IMR-90 (cell line): ENCODE measurements at regions not wholly inside any gene's neighbourhood (a gene's known extent, or its start where the extent isn't known, plus 50 kb on each side); places are given as distances from the start of the nearest gene placed in this dataset.

Experiments used
- ATAC-seq: fragments of 200-7000 bp; cut with Tn5 transposase; 2 replicates; pipeline ENCODE4 v1.9.1; 2020; ENCODE audit warnings: low read depth, mild to moderate bottlenecking, moderate library complexity
- BruUV-seq: library from RNA; stranded (reverse); fragments of 400-500 nt; replicated peaks from 2 replicates; lab custom pipeline; 2021; lab: Mats Ljungman, UMichigan
- CTCF ChIA-PET: fragments of 300-600 bp; formaldehyde crosslinking; extraction: SDS; loops from one replicate; lab custom pipeline; 2021; ENCODE audit warnings: antibody characterized with exemption; lab: Yijun Ruan, JAX
- POLR2A ChIA-PET: fragments of 300-600 bp; sonication (Branson Sonifier 250); formaldehyde crosslinking; loops from one replicate; lab custom pipeline; 2022; ENCODE audit warnings: antibody characterized with exemption; ENCODE audit not compliant: unreplicated experiment; lab: Charles Lee
- DNase-seq: peaks from one replicate; pipeline ENCODE4 v3.0.0; 2013
- H2AFZ ChIP-seq: replicated peaks from 2 replicates; pipeline ENCODE3; 2013; ENCODE audit warnings: low read length, mild to moderate bottlenecking; ENCODE audit not compliant: poor library complexity
- H2AK5ac ChIP-seq: 2 replicates; pipeline ENCODE4 v1.6.1; 2013; ENCODE audit warnings: low read depth, low read length, inconsistent platforms
- H2AK9ac ChIP-seq: replicated peaks from 2 replicates; pipeline ENCODE3; 2013; ENCODE audit warnings: mild to moderate bottlenecking, low read depth, low read length, moderate library complexity; ENCODE audit not compliant: poor library complexity
- H2BK120ac ChIP-seq: 2 replicates; pipeline ENCODE4 v1.6.1; 2013; ENCODE audit warnings: low read depth, low read length, inconsistent platforms
- H2BK15ac ChIP-seq: 3 replicates; pipeline ENCODE4 v1.6.1; 2013; ENCODE audit warnings: low read depth, low read length, inconsistent platforms
- H2BK20ac ChIP-seq: 2 replicates; pipeline ENCODE4 v1.6.1; 2013; ENCODE audit warnings: low read depth, mild to moderate bottlenecking, inconsistent platforms, low read length, moderate library complexity
- H2BK5ac ChIP-seq: 2 replicates; pipeline ENCODE4 v1.6.1; 2013; ENCODE audit warnings: mild to moderate bottlenecking, low read depth, low read length, inconsistent platforms; ENCODE audit not compliant: poor library complexity, severe bottlenecking
- H3K14ac ChIP-seq: replicated peaks from 2 replicates; pipeline ENCODE4 v1.6.1; 2013; ENCODE audit warnings: low read depth, low read length, inconsistent platforms
- H3K18ac ChIP-seq: 2 replicates; pipeline ENCODE4 v1.6.1; 2013; ENCODE audit warnings: low read depth, low read length, control low read depth
- H3K23ac ChIP-seq: 2 replicates; pipeline ENCODE4 v1.6.1; 2013; ENCODE audit warnings: low read depth, low read length, inconsistent platforms
- H3K27ac ChIP-seq: 2 replicates; pipeline ENCODE4 v1.5.1; 2013; ENCODE audit warnings: mild to moderate bottlenecking, control low read depth, low read length; ENCODE audit not compliant: insufficient read depth
- H3K27me3 ChIP-seq: 2 replicates; pipeline ENCODE4 v1.6.1; 2013; ENCODE audit warnings: low read length; ENCODE audit not compliant: control insufficient read depth, insufficient read depth
- H3K36me3 ChIP-seq: 2 replicates; pipeline ENCODE4 v1.6.1; 2013; ENCODE audit warnings: low read length, mixed read lengths; ENCODE audit not compliant: control insufficient read depth, insufficient read depth
- H3K4ac ChIP-seq: 2 replicates; pipeline ENCODE4 v1.6.1; 2013; ENCODE audit warnings: low read depth, low read length, inconsistent platforms
- H3K4me1 ChIP-seq: 2 replicates; pipeline ENCODE4 v1.6.1; 2013; ENCODE audit warnings: low read length, mixed read lengths; ENCODE audit not compliant: control insufficient read depth, insufficient read depth
- H3K4me2 ChIP-seq: 2 replicates; pipeline ENCODE4 v1.6.1; 2013; ENCODE audit warnings: low read depth, mild to moderate bottlenecking, control low read depth, low read length, moderate library complexity
- H3K4me3 ChIP-seq: 2 replicates; pipeline ENCODE4 v1.5.1; 2013; ENCODE audit warnings: low read depth, mild to moderate bottlenecking, control low read depth, low read length, moderate library complexity; ENCODE audit not compliant: insufficient read depth
- H3K56ac ChIP-seq: 2 replicates; pipeline ENCODE4 v1.6.1; 2013; ENCODE audit warnings: low read length, inconsistent platforms; ENCODE audit not compliant: insufficient read depth; ENCODE audit errors: extremely low read depth
- H3K79me1 ChIP-seq, 2 experiments: 2 replicates each; pipeline ENCODE4 v1.6.1; 2013; ENCODE audit warnings: low read length in 2 of 2, inconsistent platforms in 1 of 2, low read depth in 1 of 2
- H3K9ac ChIP-seq: 2 replicates; pipeline ENCODE4 v1.6.1; 2013; ENCODE audit warnings: low read depth, low read length, control low read depth
- H3K9me1 ChIP-seq: 2 replicates; pipeline ENCODE4 v1.6.1; 2013; ENCODE audit warnings: low read length, inconsistent platforms; ENCODE audit not compliant: insufficient read depth
- H3K9me3 ChIP-seq: 2 replicates; pipeline ENCODE4 v1.6.1; 2013; ENCODE audit warnings: low read length; ENCODE audit not compliant: control insufficient read depth, insufficient read depth
- H4K20me1 ChIP-seq: 2 replicates; pipeline ENCODE4 v1.6.1; 2013; ENCODE audit warnings: low read length, inconsistent platforms; ENCODE audit not compliant: insufficient read depth
- H4K5ac ChIP-seq: 2 replicates; pipeline ENCODE4 v1.6.1; 2013; ENCODE audit warnings: mild to moderate bottlenecking, low read depth, low read length, control low read depth
- H4K8ac ChIP-seq, 2 experiments: 2 replicates each; pipeline ENCODE4 v1.6.1; 2013; ENCODE audit warnings: low read depth in 2 of 2, low read length in 2 of 2, control low read depth in 1 of 2, inconsistent platforms in 1 of 2
- H4K91ac ChIP-seq: 2 replicates; pipeline ENCODE4 v1.6.1; 2013; ENCODE audit warnings: low read depth, low read length, inconsistent platforms; ENCODE audit not compliant: insufficient read depth
- BHLHE40 ChIP-seq: fragments of 150-350 bp; IDR thresholded peaks from 2 replicates; pipeline ENCODE4 v1.6.1; 2016; ENCODE audit warnings: mild to moderate bottlenecking, low read depth, low read length
- CEBPB ChIP-seq: IDR thresholded peaks from 2 replicates; pipeline ENCODE4 v1.6.1; 2012; ENCODE audit warnings: low read depth, low read length, improper control_type of control experiment
- CHD1 ChIP-seq: IDR thresholded peaks from 2 replicates; pipeline ENCODE4 v1.6.1; 2012; ENCODE audit warnings: low read depth, low read length, improper control_type of control experiment
- CTCF ChIP-seq: conservative IDR thresholded peaks from 2 replicates; pipeline ENCODE4 v1.5.1; 2012; ENCODE audit warnings: mild to moderate bottlenecking, low read depth, low read length, improper control_type of control experiment
- ELK1 ChIP-seq: fragments of 150-350 bp; IDR thresholded peaks from 2 replicates; pipeline ENCODE4 v1.6.1; 2016; ENCODE audit warnings: low read depth, mild to moderate bottlenecking, low read length, moderate library complexity, borderline replicate concordance
- FOS ChIP-seq: fragments of 150-350 bp; IDR thresholded peaks from 2 replicates; pipeline ENCODE4 v1.6.1; 2016; ENCODE audit warnings: low read depth, low read length
- MAFK ChIP-seq: IDR thresholded peaks from 2 replicates; pipeline ENCODE4 v1.6.1; 2012; ENCODE audit warnings: low read depth, low read length, improper control_type of control experiment
- MAZ ChIP-seq: IDR thresholded peaks from 2 replicates; pipeline ENCODE4 v1.6.1; 2012; ENCODE audit warnings: low read depth, mild to moderate bottlenecking, low read length, improper control_type of control experiment, moderate library complexity, borderline replicate concordance
- MXI1 ChIP-seq: IDR thresholded peaks from 2 replicates; pipeline ENCODE4 v1.6.1; 2012; ENCODE audit warnings: low read depth, mild to moderate bottlenecking, low read length, moderate library complexity, borderline replicate concordance
- NFE2L2 ChIP-seq: fragments of 150-350 bp; IDR thresholded peaks from 2 replicates; pipeline ENCODE4 v1.6.1; 2016; ENCODE audit warnings: low read depth, mild to moderate bottlenecking, low read length
- POLR2A ChIP-seq: IDR thresholded peaks from 2 replicates; pipeline ENCODE4 v1.6.1; 2012; ENCODE audit warnings: mild to moderate bottlenecking, low read depth, low read length
- RAD21 ChIP-seq: IDR thresholded peaks from 2 replicates; pipeline ENCODE4 v1.6.1; 2012; ENCODE audit warnings: low read length, improper control_type of control experiment
- RCOR1 ChIP-seq: IDR thresholded peaks from 2 replicates; pipeline ENCODE4 v1.6.1; 2012; ENCODE audit warnings: mild to moderate bottlenecking, low read length, improper control_type of control experiment; ENCODE audit not compliant: insufficient replicate concordance
- RFX5 ChIP-seq: IDR thresholded peaks from 2 replicates; pipeline ENCODE4 v1.8.0; 2012; ENCODE audit warnings: low read depth, mild to moderate bottlenecking, low read length, moderate library complexity
- SMC3 ChIP-seq: fragments of 150-350 bp; IDR thresholded peaks from 2 replicates; pipeline ENCODE4 v1.6.1; 2016; ENCODE audit warnings: low read depth, mild to moderate bottlenecking, antibody characterized with exemption, low read length, moderate library complexity
- USF2 ChIP-seq: fragments of 150-350 bp; IDR thresholded peaks from 2 replicates; pipeline ENCODE4 v1.6.1; 2017; ENCODE audit warnings: mild to moderate bottlenecking, antibody characterized with exemption, low read length, low read depth
- WGBS, 2 experiments: methylation state at CpG; one replicate each; pipeline versions ENCODE4 v1.1.5 to v1.1.7; 2013; ENCODE audit warnings: missing lambda C conversion rate in 2 of 2; ENCODE audit not compliant: insufficient read length in 1 of 2; ENCODE audit errors: extremely low coverage in 2 of 2; 5-methylcytosine and 5-hydroxymethylcytosine counted together
- dilution Hi-C: fragments of 300-500 bp; cut with HindIII; formaldehyde crosslinking; loops from one replicate; pipeline ENCODE4 v1.14.3; 2018; ENCODE audit warnings: low sequenced_read_pairs; ENCODE audit not compliant: unreplicated experiment
- in situ Hi-C: fragments of 300-500 bp; cut with MboI; formaldehyde crosslinking; loops from 3 replicates; pipeline ENCODE4 v1.14.3; 2019; ENCODE audit warnings: low sequenced_read_pairs, inconsistent platforms, mixed read lengths
- intact Hi-C: fragments of 100-400 bp; cut with micrococcal nuclease; formaldehyde crosslinking; loops from 2 replicates; pipeline ENCODE4 v1.10.0; 2022

- no peak overlapping the region for H3K4ac ChIP-seq
- no peak overlapping the region for H3K56ac ChIP-seq
- BruUV-seq: no TSS peak
- no peak overlapping the region for H3K23ac ChIP-seq
- DNase-seq: no peak
- no CpG with 5 or more reads among the region's 2 CpGs for WGBS, 2 experiments
- ChIA-PET POLR2A (no interaction called here), CTCF (no interaction called here)
- 0 out of 2 replicates have a peak, but pooled peaks cover 3% of the 10 kb centered on the region for H3K4me1 ChIP-seq
- H4K20me1 ChIP-seq: no peaks in the 10 kb centered on the region
- H4K8ac ChIP-seq: no peak overlapping the region
- 0 out of 2 replicates have a peak, but pooled peaks cover 6% of the 10 kb centered on the region for H3K9me1 ChIP-seq
- H2AK5ac ChIP-seq: no peak overlapping the region
- no peaks in the 10 kb centered on the region for H3K27me3 ChIP-seq
- dilution Hi-C loops (no loop called here), in situ Hi-C loops (no loop called here), intact Hi-C loops (no loop called here)
- H3K14ac ChIP-seq: no peak overlapping the region
- H2BK5ac ChIP-seq: no peak overlapping the region
- H3K79me1 ChIP-seq: no peaks in the 10 kb centered on the region
- H3K9ac ChIP-seq: no peak overlapping the region
- H2BK20ac ChIP-seq: no peak overlapping the region
- H3K36me3 ChIP-seq: no peaks in the 10 kb centered on the region
- H3K18ac ChIP-seq: no peak overlapping the region
- no peak overlapping the region for H3K27ac ChIP-seq
- no peak overlapping the region for H4K91ac ChIP-seq
- no peak overlapping the region for H2AFZ ChIP-seq
- H4K5ac ChIP-seq: no peak overlapping the region
- no peak overlapping the region for H2BK15ac ChIP-seq
- no peaks in the 10 kb centered on the region for H3K9me3 ChIP-seq
- no peak overlapping the region for H3K4me3 ChIP-seq
- no peak overlapping the region for H2AK9ac ChIP-seq
- H3K4me2 ChIP-seq: no peak overlapping the region
- no peak overlapping the region for H2BK120ac ChIP-seq
- no peak for ATAC-seq
- no peak for TF ChIP-seq RFX5
- TF ChIP-seq MAFK: no peak
- TF ChIP-seq USF2: no peak
- TF ChIP-seq RAD21: no peak
- no peak for TF ChIP-seq NFE2L2
- TF ChIP-seq MXI1: no peak
- no peak for TF ChIP-seq SMC3
- TF ChIP-seq CHD1: no peak
- no peak for TF ChIP-seq MAZ
- TF ChIP-seq POLR2A: no peak
- TF ChIP-seq BHLHE40: no peak
- no peak for TF ChIP-seq CEBPB
- no peak for TF ChIP-seq CTCF
- TF ChIP-seq RCOR1: no peak
- TF ChIP-seq ELK1: no peak
- no peak for TF ChIP-seq FOS
These were observed 155.8 kb downstream of the REEP3 start for GRCh38 chr10:63677001-63677400.
